Fibroblast of pulmonary artery (primary cell): ENCODE measurements at regions not wholly inside any gene's neighbourhood (a gene's known extent, or its start where the extent isn't known, plus 50 kb on each side); places are given as distances from the start of the nearest gene placed in this dataset.
A peak's percentile ranks its signal among the peaks of the same experiment; 100 is the strongest.

Experiments used
- DNase-seq: peaks from one replicate; pipeline ENCODE4 v3.0.0-alpha.2; 2010; ENCODE audit warnings: low read depth
- H3K4me3 ChIP-seq: replicated peaks from 2 replicates; pipeline ENCODE4 v1.5.1; 2011; ENCODE audit warnings: low read depth, mild to moderate bottlenecking, control low read depth, low read length, moderate library complexity
- CTCF ChIP-seq: IDR thresholded peaks from 2 replicates; pipeline ENCODE4 v1.5.1; 2011; ENCODE audit warnings: mild to moderate bottlenecking, control low read depth, low read length, inconsistent platforms; ENCODE audit errors: missing control alignments

- no peak for DNase-seq
- no peak overlapping the region for H3K4me3 ChIP-seq
- TF ChIP-seq CTCF = no peak
Observed at GRCh38 chr6:21826023-21826422, 232.5 kb downstream of the SOX4 start.

GRCh38 chr6:21826904-21827303 lies 233.4 kb downstream of the SOX4 start:
- H3K4me3 ChIP-seq = no peak overlapping the region
- DNase-seq = no peak
- TF ChIP-seq CTCF = no peak

GRCh38 chr6:21827425-21828202 lies 234.1 kb downstream of the SOX4 start:
- DNase-seq = no peak
- H3K4me3 ChIP-seq = no peak overlapping the region
- no peak for TF ChIP-seq CTCF

- no peak for TF ChIP-seq CTCF
- H3K4me3 ChIP-seq = no peak overlapping the region
- DNase-seq = no peak
Observed at GRCh38 chr6:21828704-21829103, 235.2 kb downstream of the SOX4 start.

GRCh38 chr6:21829126-21829525 lies 235.6 kb downstream of the SOX4 start:
- no peak for TF ChIP-seq CTCF
- no peak overlapping the region for H3K4me3 ChIP-seq
- no peak for DNase-seq

GRCh38 chr6:21831521-21832291 lies 238.2 kb downstream of the SOX4 start:
- no peak for TF ChIP-seq CTCF
- H3K4me3 ChIP-seq = no peak overlapping the region
- peak; percentile 38 for DNase-seq

- no peak for TF ChIP-seq CTCF
- no peak for DNase-seq
- no peak overlapping the region for H3K4me3 ChIP-seq
Observed at GRCh38 chr6:21836277-21836676, 242.7 kb downstream of the SOX4 start.
